ENCODE measurements at regions not wholly inside any gene's neighbourhood (a gene's known extent, or its start where the extent isn't known, plus 50 kb on each side); places are given as distances from the start of the nearest gene placed in this dataset.

DNA sequence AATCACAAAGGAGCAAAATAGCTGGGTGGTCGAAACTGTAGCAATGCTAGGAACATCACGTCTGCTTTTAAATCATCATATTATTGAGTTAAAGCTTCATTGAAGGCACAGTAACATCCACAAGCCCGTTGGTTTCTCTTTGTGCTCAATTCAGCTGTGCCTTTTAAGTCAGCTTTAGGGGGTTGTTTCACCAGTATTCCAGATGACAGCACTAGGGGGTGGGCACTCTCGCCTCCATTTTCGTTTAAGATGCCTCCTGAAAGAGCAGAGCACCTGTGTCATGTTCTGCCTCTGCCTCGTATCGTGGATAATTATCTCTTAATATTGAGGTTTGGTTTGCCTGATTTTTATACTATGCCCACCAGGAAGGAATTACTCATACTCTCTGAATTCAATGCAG lies 139.8 kb upstream of the PTBP2 start:
- no peaks in the 10 kb centered on the region for H4K20me1 ChIP-seq (ENCODE audit: low read depth, low read length)
- H3K4me3 ChIP-seq (ENCODE audit: insufficient read depth, low read length, poor library complexity, severe bottlenecking): no peak overlapping the region
- H3K27me3 ChIP-seq (ENCODE audit: low read length): no peaks in the 10 kb centered on the region
- H3K4me2 ChIP-seq (ENCODE audit: low read depth, low read length, poor library complexity, severe bottlenecking): no peak overlapping the region
- H3K36me3 ChIP-seq (ENCODE audit: low read length): no peaks in the 10 kb centered on the region
- H3K9me3 ChIP-seq (ENCODE audit: insufficient read depth, low read length): no peaks in the 10 kb centered on the region
- no peak overlapping the region for H3K27ac ChIP-seq (ENCODE audit: low read depth, low read length)
- H3F3A ChIP-seq (ENCODE audit: insufficient read depth): no peaks in the 10 kb centered on the region
- no peaks in the 10 kb centered on the region for H3K9me2 ChIP-seq (replicated peaks; ENCODE audit: insufficient read depth, low read length)
- no peak for TF ChIP-seq EZH2phosphoT487 (conservative IDR thresholded peaks at IDR 0.05; ENCODE audit: low read length)
- TF ChIP-seq, protein P1, sequence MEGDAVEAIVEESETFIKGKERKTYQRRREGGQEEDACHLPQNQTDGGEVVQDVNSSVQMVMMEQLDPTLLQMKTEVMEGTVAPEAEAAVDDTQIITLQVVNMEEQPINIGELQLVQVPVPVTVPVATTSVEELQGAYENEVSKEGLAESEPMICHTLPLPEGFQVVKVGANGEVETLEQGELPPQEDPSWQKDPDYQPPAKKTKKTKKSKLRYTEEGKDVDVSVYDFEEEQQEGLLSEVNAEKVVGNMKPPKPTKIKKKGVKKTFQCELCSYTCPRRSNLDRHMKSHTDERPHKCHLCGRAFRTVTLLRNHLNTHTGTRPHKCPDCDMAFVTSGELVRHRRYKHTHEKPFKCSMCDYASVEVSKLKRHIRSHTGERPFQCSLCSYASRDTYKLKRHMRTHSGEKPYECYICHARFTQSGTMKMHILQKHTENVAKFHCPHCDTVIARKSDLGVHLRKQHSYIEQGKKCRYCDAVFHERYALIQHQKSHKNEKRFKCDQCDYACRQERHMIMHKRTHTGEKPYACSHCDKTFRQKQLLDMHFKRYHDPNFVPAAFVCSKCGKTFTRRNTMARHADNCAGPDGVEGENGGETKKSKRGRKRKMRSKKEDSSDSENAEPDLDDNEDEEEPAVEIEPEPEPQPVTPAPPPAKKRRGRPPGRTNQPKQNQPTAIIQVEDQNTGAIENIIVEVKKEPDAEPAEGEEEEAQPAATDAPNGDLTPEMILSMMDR (IDR thresholded peaks at IDR 0.05; ENCODE audit: insufficient read depth, low read length, poor library complexity, severe bottlenecking): no peak
- no peak overlapping the region for H2AFZ ChIP-seq (ENCODE audit: low read depth, low read length, severe bottlenecking)
- no peaks in the 10 kb centered on the region for H3K79me2 ChIP-seq (ENCODE audit: insufficient read depth, low read length)
- no peak overlapping the region for H3K9ac ChIP-seq (ENCODE audit: low read length)

- no peak overlapping the region for H2AFZ ChIP-seq (ENCODE audit: low read depth, low read length, severe bottlenecking)
- H3K27ac ChIP-seq (ENCODE audit: low read depth, low read length): no peak overlapping the region
- no peaks in the 10 kb centered on the region for H3K36me3 ChIP-seq (ENCODE audit: low read length)
- H3K9me3 ChIP-seq (ENCODE audit: insufficient read depth, low read length): no peaks in the 10 kb centered on the region
- H3K27me3 ChIP-seq (ENCODE audit: low read length): no peaks in the 10 kb centered on the region
- H3F3A ChIP-seq (ENCODE audit: insufficient read depth): no peaks in the 10 kb centered on the region
- no peaks in the 10 kb centered on the region for H3K9me2 ChIP-seq (replicated peaks; ENCODE audit: insufficient read depth, low read length)
- H3K4me2 ChIP-seq (ENCODE audit: low read depth, low read length, poor library complexity, severe bottlenecking): no peak overlapping the region
- no peak overlapping the region for H3K9ac ChIP-seq (ENCODE audit: low read length)
- H3K4me3 ChIP-seq (ENCODE audit: insufficient read depth, low read length, poor library complexity, severe bottlenecking): no peak overlapping the region
- TF ChIP-seq, protein P1 (IDR thresholded peaks at IDR 0.05; ENCODE audit: insufficient read depth, low read length, poor library complexity, severe bottlenecking): no peak
- TF ChIP-seq EZH2phosphoT487 (conservative IDR thresholded peaks at IDR 0.05; ENCODE audit: low read length): no peak
- H4K20me1 ChIP-seq (ENCODE audit: low read depth, low read length): no peaks in the 10 kb centered on the region
- H3K79me2 ChIP-seq (ENCODE audit: insufficient read depth, low read length): no peaks in the 10 kb centered on the region
Measured at GRCh38 chr1:96583903-96584302, 137.7 kb upstream of the PTBP2 start.

DNA sequence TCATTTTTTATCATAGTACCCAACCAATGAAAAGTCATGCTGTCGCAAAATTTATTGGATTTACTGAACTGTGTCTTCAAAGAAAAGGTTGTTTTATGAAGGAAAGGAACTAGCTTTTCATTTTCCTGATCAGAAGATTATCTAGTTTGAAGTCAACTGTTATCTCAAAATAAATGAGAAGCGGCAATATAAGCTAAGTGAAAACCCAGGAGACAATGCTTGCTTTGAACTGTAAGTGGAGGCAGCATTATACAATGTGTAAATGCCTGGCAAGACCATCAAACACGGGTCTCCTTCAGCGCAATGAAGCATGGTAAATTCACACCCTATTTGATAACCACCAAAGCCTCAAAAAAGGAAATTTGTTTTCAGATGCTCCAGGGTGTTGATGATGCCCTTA lies 134.4 kb upstream of the PTBP2 start:
- H3F3A ChIP-seq (ENCODE audit: insufficient read depth): no peaks in the 10 kb centered on the region
- TF ChIP-seq EZH2phosphoT487 (conservative IDR thresholded peaks at IDR 0.05; ENCODE audit: low read length): no peak
- TF ChIP-seq, protein P1 (IDR thresholded peaks at IDR 0.05; ENCODE audit: insufficient read depth, low read length, poor library complexity, severe bottlenecking): no peak
- H3K79me2 ChIP-seq (ENCODE audit: insufficient read depth, low read length): no peaks in the 10 kb centered on the region
- H2AFZ ChIP-seq (ENCODE audit: low read depth, low read length, severe bottlenecking): no peak overlapping the region
- no peaks in the 10 kb centered on the region for H3K9me3 ChIP-seq (ENCODE audit: insufficient read depth, low read length)
- H3K27me3 ChIP-seq (ENCODE audit: low read length): no peaks in the 10 kb centered on the region
- no peak overlapping the region for H3K4me3 ChIP-seq (ENCODE audit: insufficient read depth, low read length, poor library complexity, severe bottlenecking)
- H3K27ac ChIP-seq (ENCODE audit: low read depth, low read length): no peak overlapping the region
- H3K4me2 ChIP-seq (ENCODE audit: low read depth, low read length, poor library complexity, severe bottlenecking): no peak overlapping the region
- no peak overlapping the region for H3K9ac ChIP-seq (ENCODE audit: low read length)
- H3K9me2 ChIP-seq (replicated peaks; ENCODE audit: insufficient read depth, low read length): no peaks in the 10 kb centered on the region
- no peaks in the 10 kb centered on the region for H3K36me3 ChIP-seq (ENCODE audit: low read length)
- H4K20me1 ChIP-seq (ENCODE audit: low read depth, low read length): no peaks in the 10 kb centered on the region
